ENCODE measurements at regions not wholly inside any gene's neighbourhood (a gene's known extent, or its start where the extent isn't known, plus 50 kb on each side); places are given as distances from the start of the nearest gene placed in this dataset.

DNA sequence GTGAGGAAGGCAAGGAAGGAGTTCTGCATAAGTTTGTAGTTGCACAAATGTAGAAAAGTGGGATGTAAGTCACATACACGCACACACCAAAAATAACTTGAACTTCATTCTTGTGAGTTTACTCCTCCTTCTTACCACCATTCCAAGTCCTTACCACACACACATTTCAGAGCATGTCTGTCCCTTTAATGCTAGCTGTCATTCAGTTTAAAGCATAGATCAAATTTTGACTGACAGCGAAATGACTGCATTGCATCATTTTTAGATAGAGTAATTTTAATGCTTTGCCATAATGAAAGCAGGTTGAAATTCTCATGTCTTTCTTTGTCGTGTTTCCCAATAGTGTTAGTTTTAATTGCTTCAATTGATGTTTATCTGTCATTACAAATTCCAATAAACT, 629.6 kb upstream of the HTR2C start:
- Histone ChIP-seq H3K27ac (no peak overlapping the region), H3K4me3 (no peak overlapping the region), H3K4me1 (no peaks in the 10 kb centered on the region), H3K27me3 (no peaks in the 10 kb centered on the region), H3K9me3 (no peaks in the 10 kb centered on the region), H3K36me3 (no peaks in the 10 kb centered on the region)
- WGBS, 2 donors (ENCODE audit: low coverage in 1 of 2), result 67 to 79% methylated on average over 3 of the region's 3 CpGs
- no peak for ATAC-seq
- TF ChIP-seq, protein P1, sequence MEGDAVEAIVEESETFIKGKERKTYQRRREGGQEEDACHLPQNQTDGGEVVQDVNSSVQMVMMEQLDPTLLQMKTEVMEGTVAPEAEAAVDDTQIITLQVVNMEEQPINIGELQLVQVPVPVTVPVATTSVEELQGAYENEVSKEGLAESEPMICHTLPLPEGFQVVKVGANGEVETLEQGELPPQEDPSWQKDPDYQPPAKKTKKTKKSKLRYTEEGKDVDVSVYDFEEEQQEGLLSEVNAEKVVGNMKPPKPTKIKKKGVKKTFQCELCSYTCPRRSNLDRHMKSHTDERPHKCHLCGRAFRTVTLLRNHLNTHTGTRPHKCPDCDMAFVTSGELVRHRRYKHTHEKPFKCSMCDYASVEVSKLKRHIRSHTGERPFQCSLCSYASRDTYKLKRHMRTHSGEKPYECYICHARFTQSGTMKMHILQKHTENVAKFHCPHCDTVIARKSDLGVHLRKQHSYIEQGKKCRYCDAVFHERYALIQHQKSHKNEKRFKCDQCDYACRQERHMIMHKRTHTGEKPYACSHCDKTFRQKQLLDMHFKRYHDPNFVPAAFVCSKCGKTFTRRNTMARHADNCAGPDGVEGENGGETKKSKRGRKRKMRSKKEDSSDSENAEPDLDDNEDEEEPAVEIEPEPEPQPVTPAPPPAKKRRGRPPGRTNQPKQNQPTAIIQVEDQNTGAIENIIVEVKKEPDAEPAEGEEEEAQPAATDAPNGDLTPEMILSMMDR (IDR thresholded peaks at IDR 0.05), result no peak
- TF ChIP-seq POLR2AphosphoS5 (IDR thresholded peaks at IDR 0.05), result no peak
- TF ChIP-seq EP300 (IDR thresholded peaks at IDR 0.05), result no peak
- no peak for TF ChIP-seq POLR2A (IDR thresholded peaks at IDR 0.05)

DNA sequence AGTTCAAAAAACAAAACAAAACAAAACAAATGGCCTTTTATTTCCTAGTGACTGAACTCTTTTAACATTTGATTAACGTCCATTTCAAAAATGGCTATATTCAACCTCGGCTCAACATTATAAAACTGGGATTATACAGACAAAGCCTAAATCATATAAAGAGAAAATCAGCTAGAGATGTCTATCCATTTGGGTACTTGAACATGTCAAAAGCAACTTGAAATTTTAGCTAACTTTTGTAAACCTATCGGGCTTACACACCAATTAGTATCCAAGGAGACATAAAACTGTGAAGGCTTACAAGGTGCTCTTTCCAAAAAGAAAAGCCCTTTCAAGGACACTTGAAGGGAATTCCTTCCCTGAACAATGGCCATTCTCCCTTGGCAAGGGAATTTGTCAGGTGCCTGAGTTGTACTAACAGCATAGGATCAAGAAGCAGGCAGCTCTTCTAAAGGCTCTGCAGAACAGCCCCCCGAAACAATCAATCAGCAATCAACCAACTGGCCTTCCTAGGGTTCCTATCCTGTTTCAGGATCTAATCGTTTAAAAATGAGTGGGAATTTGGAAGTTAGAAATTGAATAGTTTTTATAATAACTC, 633.7 kb upstream of the HTR2C start:
- Histone ChIP-seq H3K9me3 (no peaks in the 10 kb centered on the region), H3K4me1 (no peaks in the 10 kb centered on the region), H3K4me3 (no peak overlapping the region), H3K36me3 (no peaks in the 10 kb centered on the region), H3K27ac (no peak overlapping the region), H3K27me3 (no peaks in the 10 kb centered on the region)
- WGBS, 2 donors (ENCODE audit: low coverage in 1 of 2), result 64 to 77% methylated on average over 4 to 5 of the region's 5 CpGs
- ATAC-seq, result no peak
- TF ChIP-seq POLR2A (IDR thresholded peaks at IDR 0.05) (no peak), POLR2AphosphoS5 (IDR thresholded peaks at IDR 0.05) (no peak), EP300 (IDR thresholded peaks at IDR 0.05) (no peak)

DNA sequence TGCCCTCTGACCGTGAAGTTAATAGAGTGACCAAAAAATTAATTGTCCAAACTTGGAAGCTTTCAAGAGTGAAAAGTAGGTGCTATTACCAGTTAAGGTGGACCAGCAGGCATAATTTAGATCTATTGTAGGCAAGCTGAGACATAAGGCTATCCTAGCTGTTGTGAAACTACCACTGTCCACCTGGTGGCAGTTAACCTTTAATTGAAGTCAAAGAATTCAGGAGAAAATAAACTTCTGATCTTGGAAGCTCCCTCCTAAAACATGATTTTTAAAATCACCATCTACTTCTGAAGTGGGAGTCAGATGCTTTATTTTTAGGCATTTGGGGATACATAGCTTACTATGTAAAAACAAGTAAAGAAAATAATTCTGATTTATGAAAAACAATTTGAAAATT, 636.3 kb upstream of the HTR2C start:
- no peaks in the 10 kb centered on the region for H3K27me3 ChIP-seq
- H3K27ac ChIP-seq, result no peak overlapping the region
- no peaks in the 10 kb centered on the region for H3K9me3 ChIP-seq
- no peak for ATAC-seq
- H3K4me3 ChIP-seq, result no peak overlapping the region
- WGBS, 2 donors (ENCODE audit: low coverage in 1 of 2), result 83% methylated on average over 1 of the region's 1 CpG; no CpG with 5 or more reads in 1 of the 2 donors
- no peaks in the 10 kb centered on the region for H3K4me1 ChIP-seq
- H3K36me3 ChIP-seq, result no peaks in the 10 kb centered on the region
- TF ChIP-seq POLR2A (IDR thresholded peaks at IDR 0.05) (no peak), EP300 (IDR thresholded peaks at IDR 0.05) (no peak), POLR2AphosphoS5 (IDR thresholded peaks at IDR 0.05) (no peak)
- TF ChIP-seq, protein P1 (IDR thresholded peaks at IDR 0.05), result no peak

DNA sequence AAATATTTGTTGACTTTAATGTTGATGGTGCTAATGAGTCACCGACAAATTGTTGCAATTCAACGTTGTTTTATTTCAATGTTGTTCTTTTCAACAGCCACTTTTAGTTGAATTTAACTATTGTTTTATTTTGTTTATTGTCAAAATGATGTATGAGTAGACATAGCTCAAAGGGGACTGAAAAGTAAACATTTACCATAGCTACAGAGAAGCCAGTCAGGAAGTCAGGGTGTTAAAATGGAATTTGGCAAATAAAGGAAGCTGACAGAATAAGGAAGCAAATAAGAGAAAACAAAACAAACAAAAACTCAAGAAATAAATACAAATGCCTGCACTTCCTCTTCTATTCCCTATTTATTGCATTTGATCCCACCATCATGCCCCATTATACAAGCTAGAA, 648.4 kb upstream of the HTR2C start:
- Histone ChIP-seq H3K4me3 (no peak overlapping the region), H3K27ac (no peak overlapping the region), H3K4me1 (no peaks in the 10 kb centered on the region), H3K9me3 (no peaks in the 10 kb centered on the region), H3K27me3 (no peaks in the 10 kb centered on the region), H3K36me3 (no peaks in the 10 kb centered on the region)
- TF ChIP-seq POLR2AphosphoS5 (IDR thresholded peaks at IDR 0.05) (no peak), POLR2A (IDR thresholded peaks at IDR 0.05) (no peak), EP300 (IDR thresholded peaks at IDR 0.05) (no peak)
- TF ChIP-seq, protein P1 (IDR thresholded peaks at IDR 0.05), result no peak
- WGBS, 2 donors (ENCODE audit: low coverage in 1 of 2), result 49 to 50% methylated on average over 2 of the region's 2 CpGs
- no peak for ATAC-seq

DNA sequence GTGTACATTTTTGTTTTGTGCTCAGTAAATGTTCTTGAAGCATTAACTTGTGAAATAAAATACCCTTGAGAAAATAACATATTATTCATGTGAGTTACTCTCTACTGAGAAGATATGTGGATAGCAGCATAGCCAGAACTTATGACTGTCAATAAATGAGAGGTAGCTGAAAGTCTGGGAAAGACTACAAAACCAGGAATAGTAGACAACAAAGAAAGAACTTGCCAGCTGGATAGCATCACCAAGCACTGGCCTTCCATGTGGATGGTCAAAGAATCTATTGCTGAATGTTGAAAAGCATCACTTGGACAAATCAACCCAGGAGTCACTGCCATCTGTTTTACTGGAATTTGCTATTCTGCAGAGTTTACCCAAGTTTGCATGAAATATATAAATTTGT, 650.0 kb upstream of the HTR2C start:
- no peaks in the 10 kb centered on the region for H3K27me3 ChIP-seq
- TF ChIP-seq, protein P1 (IDR thresholded peaks at IDR 0.05), result no peak
- no peak for TF ChIP-seq POLR2A (IDR thresholded peaks at IDR 0.05)
- no peak for TF ChIP-seq POLR2AphosphoS5 (IDR thresholded peaks at IDR 0.05)
- no peak for TF ChIP-seq EP300 (IDR thresholded peaks at IDR 0.05)
- ATAC-seq, result no peak
- H3K4me1 ChIP-seq, result no peaks in the 10 kb centered on the region
- no peak overlapping the region for H3K27ac ChIP-seq
- H3K36me3 ChIP-seq, result no peaks in the 10 kb centered on the region
- no peaks in the 10 kb centered on the region for H3K9me3 ChIP-seq
- no peak overlapping the region for H3K4me3 ChIP-seq

Data from gastroesophageal sphincter (tissue), 4 donors.